Neuronal stem cell (in vitro differentiated cells): ENCODE measurements at regions not wholly inside any gene's neighbourhood (a gene's known extent, or its start where the extent isn't known, plus 50 kb on each side); places are given as distances from the start of the nearest gene placed in this dataset.

Experiments used
- DNase-seq: peaks from one replicate; pipeline ENCODE4 v3.0.0-alpha.2; 2013; ENCODE audit warnings: low spot score
- H2AFZ ChIP-seq: one replicate; pipeline ENCODE4 v1.6.1; 2013; ENCODE audit warnings: mild to moderate bottlenecking, low read length, inconsistent platforms
- H2AK5ac ChIP-seq: 2 replicates; pipeline ENCODE4 v1.6.1; 2013; ENCODE audit warnings: low read depth, mild to moderate bottlenecking, inconsistent platforms, low read length, moderate library complexity, mixed read lengths
- H2BK120ac ChIP-seq: 2 replicates; pipeline ENCODE4 v1.6.1; 2013; ENCODE audit warnings: low read depth, mild to moderate bottlenecking, inconsistent platforms, low read length, moderate library complexity, mixed read lengths
- H2BK12ac ChIP-seq: one replicate; pipeline ENCODE4 v1.6.1; 2013; ENCODE audit warnings: low read length, inconsistent platforms
- H2BK15ac ChIP-seq: 2 replicates; pipeline ENCODE4 v1.6.1; 2013; ENCODE audit warnings: mild to moderate bottlenecking, low read length, inconsistent platforms, mixed read lengths
- H2BK5ac ChIP-seq: one replicate; pipeline ENCODE4 v1.6.1; 2013; ENCODE audit warnings: inconsistent platforms, mild to moderate bottlenecking, low read length, moderate library complexity
- H3K14ac ChIP-seq: one replicate; pipeline ENCODE4 v1.6.1; 2013; ENCODE audit warnings: low read length, inconsistent platforms
- H3K18ac ChIP-seq: 2 replicates; pipeline ENCODE4 v1.6.1; 2013; ENCODE audit warnings: low read length, inconsistent platforms
- H3K23ac ChIP-seq: 2 replicates; pipeline ENCODE4 v1.6.1; 2013; ENCODE audit warnings: low read depth, mild to moderate bottlenecking, mixed read lengths, low read length, inconsistent platforms; ENCODE audit not compliant: poor library complexity
- H3K27ac ChIP-seq: replicated peaks from 3 replicates; pipeline ENCODE4 v1.5.1; 2013; ENCODE audit warnings: low read length, inconsistent platforms
- H3K27me3 ChIP-seq, 3 experiments: 2 replicates each; pipeline ENCODE4 v1.6.1; 2013; ENCODE audit warnings: low read length in 3 of 3, mild to moderate bottlenecking in 2 of 3, inconsistent platforms in 1 of 3, low read depth in 1 of 3, mixed read lengths in 1 of 3, moderate library complexity in 1 of 3; ENCODE audit not compliant: control insufficient read depth in 3 of 3, insufficient read depth in 3 of 3
- H3K36me3 ChIP-seq, 2 donors: replicated peaks in 1 of 2; 2 replicates each; pipeline ENCODE4 v1.6.1; 2013; ENCODE audit warnings: low read length in 2 of 2; ENCODE audit not compliant: control insufficient read depth in 2 of 2, insufficient read depth in 2 of 2
- H3K4ac ChIP-seq: 2 replicates; pipeline ENCODE4 v1.6.1; 2013; ENCODE audit warnings: inconsistent platforms, mild to moderate bottlenecking, low read length, moderate library complexity
- H3K4me1 ChIP-seq, 2 donors: 1 replicate in 1 of 2; 2 replicates in 1 of 2; pipeline ENCODE4 v1.6.1; 2013; ENCODE audit warnings: low read length in 2 of 2, low read depth in 1 of 2; ENCODE audit not compliant: control insufficient read depth in 2 of 2, insufficient read depth in 1 of 2
- H3K4me2 ChIP-seq: one replicate; pipeline ENCODE4 v1.6.1; 2013; ENCODE audit warnings: mild to moderate bottlenecking, low read length, inconsistent platforms; ENCODE audit not compliant: insufficient read depth, poor library complexity, severe bottlenecking
- H3K4me3 ChIP-seq, 2 donors: 2 replicates each; pipeline ENCODE4 v1.5.1; 2013; ENCODE audit warnings: low read length in 2 of 2, mild to moderate bottlenecking in 2 of 2, inconsistent platforms in 1 of 2, moderate library complexity in 1 of 2
- H3K79me1 ChIP-seq: one replicate; pipeline ENCODE4 v1.6.1; 2013; ENCODE audit warnings: low read depth, mild to moderate bottlenecking, inconsistent platforms, low read length, moderate library complexity
- H3K9ac ChIP-seq: one replicate; pipeline ENCODE4 v1.6.1; 2013; ENCODE audit warnings: mild to moderate bottlenecking, low read depth, low read length, inconsistent platforms; ENCODE audit not compliant: poor library complexity
- H3K9me3 ChIP-seq, 2 donors: replicated peaks in 1 of 2; 2 replicates each; pipeline versions ENCODE3 to v1.6.1; 2013; ENCODE audit warnings: low read length in 2 of 2, mild to moderate bottlenecking in 2 of 2, inconsistent platforms in 1 of 2, low read depth in 1 of 2, mixed read lengths in 1 of 2, moderate library complexity in 1 of 2; ENCODE audit not compliant: control insufficient read depth in 2 of 2, insufficient read depth in 1 of 2
- H4K8ac ChIP-seq: one replicate; pipeline ENCODE4 v1.6.1; 2013; ENCODE audit warnings: low read depth, mild to moderate bottlenecking, inconsistent platforms, low read length, moderate library complexity
- H4K91ac ChIP-seq: one replicate; pipeline ENCODE4 v1.6.1; 2013; ENCODE audit warnings: low read length, low read depth, mild to moderate bottlenecking, inconsistent platforms; ENCODE audit not compliant: poor library complexity
- WGBS, 2 donors: extraction: QIAGEN DNeasy Blood & Tissue Kit; methylation state at CpG; one replicate each; pipeline ENCODE4 v1.1.7; 2013; ENCODE audit warnings: missing lambda C conversion rate in 2 of 2, mixed read lengths in 1 of 2; ENCODE audit not compliant: insufficient read length in 2 of 2, insufficient replicate concordance in 1 of 2; ENCODE audit errors: extremely low coverage in 2 of 2; 5-methylcytosine and 5-hydroxymethylcytosine counted together

GRCh38 chr6:133100865-133101264, 140.3 kb upstream of the EYA4 start:
- H3K23ac ChIP-seq, result no peak overlapping the region
- H2BK5ac ChIP-seq, result no peak overlapping the region
- no peak overlapping the region for H3K27ac ChIP-seq
- no peaks in the 10 kb centered on the region for H3K36me3 ChIP-seq
- no peak overlapping the region for H4K91ac ChIP-seq
- no peaks in the 10 kb centered on the region for H3K9me3 ChIP-seq
- H2AK5ac ChIP-seq, result no peak overlapping the region
- H2BK12ac ChIP-seq, result no peak overlapping the region
- H3K27me3 ChIP-seq, result no peaks in the 10 kb centered on the region
- H3K9ac ChIP-seq, result no peak overlapping the region
- peaks cover 0 to 23% of the 10 kb centered on the region in 2 donors for H3K4me1 ChIP-seq
- H2BK15ac ChIP-seq, result no peak overlapping the region
- H3K4me2 ChIP-seq, result no peak overlapping the region
- H3K4ac ChIP-seq, result no peak overlapping the region
- H3K18ac ChIP-seq, result no peak overlapping the region
- no peak overlapping the region for H2BK120ac ChIP-seq
- no peak overlapping the region for H4K8ac ChIP-seq
- peak overlapping the region; percentile 63 for H2AFZ ChIP-seq
- no peaks in the 10 kb centered on the region for H3K79me1 ChIP-seq
- no peak overlapping the region for H3K14ac ChIP-seq
- DNase-seq, result no peak
- no CpG with 5 or more reads among the region's 3 CpGs for WGBS, 2 donors
- no peak overlapping the region for H3K4me3 ChIP-seq

- Histone ChIP-seq H3K79me1 (no peaks in the 10 kb centered on the region), H3K18ac (no peak overlapping the region), H3K4ac (no peak overlapping the region), H3K23ac (no peak overlapping the region), H3K4me2 (no peak overlapping the region), H3K27me3 (no peaks in the 10 kb centered on the region), H2BK120ac (no peak overlapping the region), H2BK12ac (no peak overlapping the region), H2BK5ac (no peak overlapping the region), H3K4me1 (peaks cover 0 to 23% of the 10 kb centered on the region in 2 donors), H2AFZ (peak overlapping the region; percentile 63), H3K4me3 (no peak overlapping the region), H3K9me3 (no peaks in the 10 kb centered on the region), H2BK15ac (no peak overlapping the region), H3K27ac (no peak overlapping the region), H3K14ac (no peak overlapping the region), H4K91ac (no peak overlapping the region), H3K9ac (no peak overlapping the region), H4K8ac (no peak overlapping the region), H3K36me3 (no peaks in the 10 kb centered on the region), H2AK5ac (no peak overlapping the region)
- DNase-seq, result no peak
Measured at GRCh38 chr6:133101790-133102189, 139.4 kb upstream of the EYA4 start.

GRCh38 chr6:133106934-133107333, 134.2 kb upstream of the EYA4 start:
- no CpG with 5 or more reads among the region's 2 CpGs for WGBS, 2 donors
- H3K36me3 ChIP-seq, result no peaks in the 10 kb centered on the region

GRCh38 chr6:133108419-133108818, 132.7 kb upstream of the EYA4 start:
- no peak overlapping the region for H2AK5ac ChIP-seq
- no peak overlapping the region for H2BK5ac ChIP-seq
- no peak overlapping the region for H3K4me3 ChIP-seq
- no peaks in the 10 kb centered on the region for H3K4me1 ChIP-seq
- DNase-seq, result no peak
- H3K27ac ChIP-seq, result no peak overlapping the region
- H3K23ac ChIP-seq, result no peak overlapping the region
- H3K4me2 ChIP-seq, result no peak overlapping the region
- H3K18ac ChIP-seq, result no peak overlapping the region
- no CpG with 5 or more reads among the region's 2 CpGs for WGBS, 2 donors
- no peaks in the 10 kb centered on the region for H3K79me1 ChIP-seq
- H3K14ac ChIP-seq, result no peak overlapping the region
- H3K36me3 ChIP-seq, result no peaks in the 10 kb centered on the region
- H4K8ac ChIP-seq, result no peak overlapping the region
- H2BK12ac ChIP-seq, result no peak overlapping the region
- H4K91ac ChIP-seq, result no peak overlapping the region
- H3K9me3 ChIP-seq, result no peaks in the 10 kb centered on the region
- peak overlapping the region; percentile 31 for H2AFZ ChIP-seq
- H3K4ac ChIP-seq, result no peak overlapping the region
- H2BK120ac ChIP-seq, result no peak overlapping the region
- H3K9ac ChIP-seq, result no peak overlapping the region
- no peaks in the 10 kb centered on the region for H3K27me3 ChIP-seq
- H2BK15ac ChIP-seq, result no peak overlapping the region

More at GRCh38 chr6:133106934-133107333, 134.2 kb upstream of the EYA4 start:
- Histone ChIP-seq H3K14ac (no peak overlapping the region), H3K4me3 (no peak overlapping the region), H3K9me3 (no peaks in the 10 kb centered on the region), H2BK15ac (no peak overlapping the region), H2BK12ac (no peak overlapping the region), H3K79me1 (no peaks in the 10 kb centered on the region), H2AK5ac (no peak overlapping the region), H3K27ac (no peak overlapping the region), H2AFZ (no peak overlapping the region), H2BK5ac (no peak overlapping the region), H4K8ac (no peak overlapping the region), H4K91ac (no peak overlapping the region), H2BK120ac (no peak overlapping the region), H3K4ac (no peak overlapping the region), H3K18ac (no peak overlapping the region), H3K4me2 (no peak overlapping the region), H3K9ac (no peak overlapping the region), H3K4me1 (no peaks in the 10 kb centered on the region), H3K27me3 (no peaks in the 10 kb centered on the region), H3K23ac (no peak overlapping the region)
- no peak for DNase-seq
